ENCODE measurements at regions not wholly inside any gene's neighbourhood (a gene's known extent, or its start where the extent isn't known, plus 50 kb on each side); places are given as distances from the start of the nearest gene placed in this dataset.
"Not testable (repeated sequence)": the region's sequence is repeated elsewhere in the genome, so short reads cannot be mapped to it uniquely, and the experiment has no call there.

GRCh38 chr2:66306483-66306882, 128.4 kb upstream of the MEIS1 start:
- no peak for DNase-seq

DNA sequence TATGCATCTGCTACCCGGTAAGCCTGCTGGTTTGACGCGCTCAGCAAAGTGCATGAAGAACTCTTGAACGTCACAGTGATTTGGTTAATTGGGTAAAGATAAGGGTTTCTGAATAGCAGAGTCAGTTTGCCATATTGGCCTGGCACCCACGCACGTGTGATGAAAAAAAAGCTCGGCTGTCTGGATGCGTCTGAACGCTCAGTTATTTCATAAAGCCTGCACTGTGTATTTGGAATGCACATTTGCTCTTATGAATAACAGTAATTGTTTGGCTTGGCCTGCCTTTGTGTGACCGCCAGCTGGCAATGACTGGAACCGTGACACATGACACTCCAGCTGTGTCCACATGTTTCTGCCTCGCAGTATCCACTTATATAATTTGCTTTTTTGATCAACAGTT, 129.2 kb upstream of the MEIS1 start:
- peak; percentile 42 for DNase-seq

DNA sequence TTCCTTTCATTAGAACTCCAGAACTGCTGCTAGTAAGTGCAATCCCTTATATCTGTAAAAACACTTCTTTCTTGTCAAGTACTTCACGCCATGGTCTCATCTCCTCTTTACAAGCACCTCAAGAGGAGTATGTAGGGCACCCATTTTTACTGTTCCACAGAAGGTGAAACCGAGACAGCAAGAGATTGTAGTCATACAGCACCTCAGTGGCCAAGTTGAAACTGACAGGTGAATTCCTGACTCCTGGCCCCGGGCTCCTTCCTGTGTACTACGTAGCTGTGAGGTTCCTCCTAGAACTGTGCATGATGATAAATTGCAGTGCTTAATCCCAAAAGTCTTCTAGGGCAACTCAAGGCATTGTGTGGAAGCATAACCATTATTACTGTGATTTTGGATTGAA, 131.5 kb upstream of the MEIS1 start:
- DNase-seq: no peak

DNA sequence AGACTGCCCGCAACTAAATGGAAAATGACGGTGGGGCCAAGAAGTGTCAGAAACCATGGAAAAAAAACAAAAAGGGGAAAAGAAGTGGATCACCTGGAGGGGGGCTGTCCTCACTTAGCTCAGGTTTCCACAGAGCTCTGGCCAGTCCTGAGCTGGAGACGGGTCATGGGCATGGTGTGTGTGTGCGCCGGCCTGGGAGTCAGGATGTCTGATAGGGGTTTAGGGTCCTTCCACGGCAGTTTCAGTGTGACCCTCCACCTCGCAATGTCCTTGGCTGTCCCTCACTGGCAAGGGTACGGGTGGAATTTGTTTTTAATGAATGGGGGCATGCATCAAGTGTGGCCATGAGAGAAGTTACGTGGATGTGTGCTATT, 133.2 kb upstream of the MEIS1 start:
- DNase-seq: no peak

DNA sequence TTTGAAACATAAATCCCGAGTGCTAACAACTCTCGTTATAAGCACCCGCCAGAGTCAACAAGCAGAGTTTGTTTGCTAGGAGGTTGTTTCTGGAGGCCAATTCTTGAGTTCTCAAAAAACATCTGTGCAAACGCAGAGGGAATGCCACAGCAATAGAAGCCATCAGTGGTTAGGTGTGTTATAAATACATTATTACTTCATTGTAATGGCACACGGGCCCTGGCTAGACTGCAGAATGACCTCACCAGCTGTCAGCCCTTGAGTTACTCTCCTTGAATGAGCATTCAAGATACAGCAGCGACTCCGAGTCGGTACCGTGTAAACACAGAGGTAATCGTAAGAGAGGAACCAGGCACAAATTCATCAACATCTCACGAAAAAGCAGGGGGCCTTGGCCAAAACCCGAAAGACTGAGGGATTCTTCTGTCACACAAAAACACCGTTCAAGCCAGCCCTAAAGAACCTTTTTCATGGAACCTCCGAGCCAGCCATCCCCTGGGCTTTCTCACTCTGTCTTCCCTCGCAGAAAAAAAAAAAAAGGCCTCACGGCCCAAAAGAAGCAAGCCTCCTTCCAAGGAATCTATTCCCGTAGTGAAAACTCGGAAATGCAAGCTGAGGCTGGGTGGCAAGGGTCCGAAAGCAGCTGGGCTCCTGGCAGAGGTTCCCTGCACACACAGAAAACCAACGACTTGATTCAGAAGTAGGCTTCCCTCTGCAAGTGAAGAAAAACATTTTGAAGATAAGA, 133.7 kb upstream of the MEIS1 start:
- peak; percentile 63 for DNase-seq

DNA sequence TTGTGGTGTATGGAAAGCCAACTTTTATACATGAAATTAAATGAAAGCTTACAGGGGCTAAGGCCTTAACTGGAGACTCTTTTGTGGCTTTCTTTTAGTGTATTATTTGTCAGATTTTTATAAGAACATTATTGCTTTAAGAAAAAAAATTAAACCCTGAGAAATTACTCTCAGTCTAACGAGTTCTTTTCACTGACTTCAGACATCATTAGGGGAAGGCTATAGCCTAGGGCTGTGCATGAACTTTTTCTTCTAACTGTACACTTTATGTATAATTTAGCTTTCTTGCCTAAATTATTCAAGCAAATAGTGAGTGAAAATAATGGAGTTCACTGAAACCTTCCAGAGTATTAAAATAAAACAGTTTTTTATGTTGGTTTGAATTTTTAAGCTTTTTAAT, 151.1 kb upstream of the MEIS1 start:
- no peak for DNase-seq

DNA sequence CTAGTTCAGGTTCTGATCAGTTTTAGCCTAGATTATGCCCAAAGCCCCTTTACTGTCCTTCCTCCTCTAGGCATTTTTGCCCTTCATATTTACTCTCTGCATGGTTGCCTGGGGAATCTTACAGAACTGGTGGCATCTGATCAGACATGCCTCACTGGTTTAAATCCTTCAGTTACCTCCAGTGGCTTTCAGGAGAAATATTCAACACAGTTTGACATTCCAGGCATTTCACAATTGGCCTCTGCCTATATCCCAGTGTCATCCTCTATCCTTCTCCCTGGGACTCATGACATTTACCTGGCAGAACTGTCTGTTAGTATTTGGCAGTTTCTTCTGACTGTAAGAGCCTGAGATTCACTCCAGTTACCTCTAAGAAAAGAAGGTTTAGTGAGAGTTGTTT, 152.9 kb upstream of the MEIS1 start:
- DNase-seq: no peak

DNA sequence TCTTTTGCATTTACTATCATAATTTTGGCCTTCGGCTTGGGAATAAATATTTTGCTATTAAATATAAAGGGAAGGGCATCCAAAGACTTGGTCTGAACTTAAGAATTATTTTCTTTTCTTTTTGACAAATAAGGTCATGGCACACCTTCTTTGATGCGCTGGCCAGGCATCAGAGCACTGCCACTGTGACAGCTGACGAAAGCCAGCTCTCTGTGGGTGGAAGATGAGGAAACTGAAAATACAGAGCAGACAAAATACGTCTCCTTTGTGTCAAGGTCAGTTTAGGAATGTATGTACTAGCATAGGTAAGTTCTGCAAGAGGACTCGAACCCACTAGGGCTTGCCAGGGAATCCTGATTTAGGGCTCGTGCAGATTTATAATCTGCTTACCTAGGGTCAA, 155.9 kb upstream of the MEIS1 start:
- no peak for DNase-seq

DNA sequence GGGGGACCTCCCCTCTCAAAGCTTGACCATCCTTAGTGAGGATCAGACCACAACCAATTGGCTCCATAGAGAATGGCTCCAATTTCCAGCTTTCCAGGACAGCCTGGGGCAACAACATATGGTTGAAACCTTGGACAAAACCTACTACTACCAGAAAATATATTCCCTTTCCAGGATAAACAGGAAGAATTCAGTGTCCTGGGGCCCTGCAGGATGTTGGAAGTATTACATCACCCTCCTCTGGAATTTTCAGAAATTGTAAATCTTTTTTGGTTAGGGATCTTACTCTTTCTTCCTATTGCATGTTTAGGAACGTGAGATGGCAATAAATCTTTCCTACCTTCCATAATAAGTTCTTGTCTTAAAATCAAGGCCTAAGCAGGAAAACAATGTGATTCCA, 158.9 kb upstream of the MEIS1 start:
- DNase-seq: no peak

- no peak for DNase-seq
Measured at GRCh38 chr2:66273933-66274490, 160.9 kb upstream of the MEIS1 start.

- DNase-seq: no peak
Measured at GRCh38 chr2:66272751-66273150, 162.2 kb upstream of the MEIS1 start.

DNA sequence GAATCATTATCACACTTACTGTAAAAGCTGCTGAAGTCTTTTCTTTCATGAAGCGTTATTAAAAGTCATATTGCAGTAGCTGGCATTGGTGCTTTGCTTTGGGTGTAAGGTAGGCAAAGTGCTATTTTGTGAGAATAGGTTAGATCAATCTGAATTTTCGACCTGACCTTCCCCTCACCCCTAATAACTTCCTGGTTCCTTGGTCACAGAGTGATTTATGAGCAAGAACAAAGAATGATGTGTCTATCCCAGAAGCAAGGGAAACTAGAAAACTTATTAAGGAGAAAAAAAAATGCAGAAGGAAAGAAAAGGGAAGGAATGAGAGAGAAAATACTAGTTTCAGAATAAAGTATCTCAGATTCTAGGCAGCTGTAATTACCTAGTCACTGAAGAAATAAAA, 163.1 kb upstream of the MEIS1 start:
- DNase-seq: no peak

DNA sequence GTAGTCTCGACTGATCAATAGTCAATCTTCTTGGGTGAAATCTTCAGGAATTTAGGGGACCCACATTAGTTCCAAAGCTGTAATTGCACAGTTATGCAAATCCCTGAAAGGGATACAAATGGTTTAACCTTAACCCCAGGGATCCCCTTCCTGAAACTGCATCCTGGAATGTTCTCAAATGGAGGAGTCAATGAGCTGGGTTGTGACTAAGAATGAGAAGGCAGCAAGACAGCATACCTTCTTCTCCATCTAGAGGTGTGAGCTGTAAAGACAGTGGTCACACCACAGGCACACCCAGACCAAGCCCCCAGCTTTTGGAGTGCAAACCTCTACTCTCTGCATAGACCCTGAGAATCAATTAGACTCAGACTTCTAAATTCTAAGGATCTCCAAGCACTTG, 164.7 kb upstream of the MEIS1 start:
- DNase-seq: no peak

DNA sequence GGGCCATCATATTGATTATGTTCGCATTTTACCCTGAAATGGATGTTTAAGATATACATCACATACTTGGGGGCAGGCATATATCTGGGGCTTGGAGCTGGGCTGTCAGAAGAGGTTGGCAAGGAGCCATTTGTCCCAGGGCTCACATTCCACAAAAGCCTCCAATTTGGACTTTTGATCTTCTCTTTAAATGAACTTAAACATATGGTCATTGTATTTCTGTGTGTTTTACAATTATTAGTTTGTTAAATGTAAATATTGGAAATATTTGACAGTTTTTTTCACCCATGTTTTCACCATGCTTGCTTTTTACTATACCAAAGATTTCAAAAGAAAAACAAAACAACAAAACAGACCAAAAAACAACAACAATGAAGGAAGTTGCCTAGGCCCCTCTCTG, 165.8 kb upstream of the MEIS1 start:
- no peak for DNase-seq

DNA sequence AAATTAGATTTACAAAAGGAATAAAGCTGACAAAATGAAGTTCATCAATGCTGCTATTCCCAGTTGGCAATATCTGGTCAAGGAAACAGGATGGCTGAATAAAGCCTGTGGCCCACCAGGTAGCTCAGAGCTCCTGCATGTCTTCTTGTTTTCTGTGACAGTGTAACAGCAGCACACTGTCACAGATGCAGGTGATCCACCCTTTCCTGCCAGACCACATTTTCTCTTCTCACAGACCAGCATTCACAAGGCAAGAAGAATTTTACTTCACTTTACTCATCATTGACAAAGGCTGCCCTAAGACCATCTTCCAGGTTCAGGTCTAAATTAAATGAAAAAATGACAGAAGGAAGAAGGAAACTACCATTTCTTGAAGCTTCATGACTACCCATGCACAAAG, 166.2 kb upstream of the MEIS1 start:
- no peak for DNase-seq

DNA sequence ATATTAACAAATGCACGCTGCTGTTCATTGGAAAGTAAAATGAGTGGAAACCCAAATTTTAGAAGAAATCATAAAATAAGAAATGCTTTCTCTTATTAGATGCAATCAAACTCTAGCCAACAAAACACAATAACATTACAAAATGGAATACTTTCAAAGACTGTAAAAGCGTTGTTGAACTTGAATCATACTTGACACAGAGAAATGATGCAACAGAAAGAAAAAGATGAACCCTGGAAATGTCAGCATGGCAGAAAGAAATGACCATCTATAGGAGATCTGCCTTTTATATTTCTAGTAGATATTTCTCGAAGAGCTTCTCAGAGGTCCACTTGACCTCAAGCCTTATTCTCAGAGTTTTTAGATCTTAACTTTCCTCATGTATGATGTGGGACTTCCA, 170.6 kb upstream of the MEIS1 start:
- DNase-seq: no peak

GRCh38 chr2:66255867-66256266, 179.1 kb upstream of the MEIS1 start:
- no peak for DNase-seq

DNA sequence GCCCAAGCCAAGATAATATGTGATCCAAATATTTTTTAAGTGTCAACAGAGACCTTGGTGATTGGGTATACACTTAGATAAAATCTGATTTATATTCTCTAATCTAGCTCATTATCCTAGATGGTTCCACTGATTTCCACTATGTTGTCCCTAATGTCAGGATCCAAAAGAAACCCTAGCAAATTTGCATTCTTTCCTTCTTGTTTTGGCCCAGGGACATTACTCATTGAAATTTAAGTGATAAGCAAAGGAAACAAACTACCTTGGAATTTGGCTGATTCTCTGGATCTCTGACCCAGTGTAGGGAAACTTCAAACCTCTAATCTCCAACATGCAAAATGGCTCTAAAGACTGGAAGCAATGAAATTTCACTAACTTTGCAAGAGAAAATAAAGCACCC, 179.8 kb upstream of the MEIS1 start:
- no peak for DNase-seq

GRCh38 chr2:66253066-66253465, 181.9 kb upstream of the MEIS1 start:
- no peak for DNase-seq

DNA sequence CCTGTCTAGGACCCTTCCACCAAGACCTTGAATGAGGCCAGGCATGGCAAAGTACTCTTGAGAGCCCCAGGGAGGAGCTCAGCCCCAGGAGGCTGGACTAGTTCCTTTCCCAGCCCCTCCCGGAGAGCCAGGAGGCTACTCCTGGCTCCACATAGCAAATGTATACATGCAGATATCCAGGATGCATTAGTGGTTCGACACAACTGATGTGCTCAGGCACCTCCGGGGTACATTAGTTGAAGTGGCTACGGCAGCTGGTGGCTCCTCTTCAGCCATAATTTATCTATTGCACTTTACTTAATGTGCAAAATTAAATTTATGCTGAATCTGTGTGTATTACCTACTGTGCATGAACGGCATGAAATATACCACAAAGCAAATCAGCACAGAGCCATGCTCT, 182.8 kb upstream of the MEIS1 start:
- DNase-seq: no peak

DNA sequence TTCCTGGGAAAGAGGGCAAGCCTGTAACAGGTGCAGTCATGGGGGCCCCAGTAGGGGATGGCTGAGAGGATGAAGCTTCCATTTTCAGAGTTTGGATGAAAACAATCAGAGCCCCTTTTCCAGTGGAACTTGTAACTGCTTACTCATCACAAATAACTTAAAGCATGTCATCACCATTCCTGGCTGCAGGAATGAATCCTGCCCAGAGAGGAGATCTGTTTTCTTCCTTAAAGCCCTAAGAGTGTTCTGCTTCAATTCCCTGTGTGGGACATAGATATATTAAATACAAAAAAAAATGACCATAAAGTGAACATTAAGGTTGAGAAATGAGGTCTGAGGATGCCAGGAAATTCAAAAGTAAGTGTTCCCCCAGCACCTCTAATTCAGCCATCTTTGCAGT, 183.4 kb upstream of the MEIS1 start:
- DNase-seq: no peak

GRCh38 chr2:66249089-66249488, 185.8 kb upstream of the MEIS1 start:
- DNase-seq: not testable (repeated sequence)

GRCh38 chr2:66243809-66244208, 191.1 kb upstream of the MEIS1 start:
- not testable (repeated sequence) for DNase-seq

- not testable (repeated sequence) for DNase-seq
Measured at GRCh38 chr2:66242888-66243287, 192.0 kb upstream of the MEIS1 start.

DNA sequence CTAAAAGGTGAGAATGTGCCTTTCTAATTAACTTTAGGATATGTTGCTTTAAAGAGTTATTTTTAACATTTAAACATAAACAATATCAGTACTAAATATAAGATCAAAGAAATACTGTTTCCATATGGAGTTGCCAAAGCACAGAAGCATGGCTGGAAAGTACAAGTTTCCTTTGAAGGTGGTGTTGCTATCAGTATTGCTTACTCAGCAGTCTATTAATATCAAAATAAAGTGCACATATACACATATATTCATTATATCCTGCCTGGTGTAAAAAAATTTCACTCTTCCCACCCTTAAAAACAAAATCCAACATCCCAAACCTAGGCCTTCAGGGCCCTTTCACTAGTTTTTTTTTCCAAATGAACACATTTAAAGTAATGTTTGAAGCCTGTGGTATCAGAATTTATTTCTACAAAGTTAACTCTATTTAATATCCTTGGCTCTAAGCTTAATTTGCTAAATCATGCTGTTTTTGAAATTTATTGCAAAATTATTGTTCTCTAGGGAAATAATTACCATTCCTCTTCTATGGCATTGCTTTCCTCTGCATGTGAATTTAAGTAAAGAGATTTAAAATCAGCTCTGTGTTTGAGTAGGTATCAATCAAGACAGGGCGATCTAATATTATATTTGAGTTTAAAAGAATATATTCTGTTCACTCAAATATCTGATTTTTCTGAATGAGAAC, 192.7 kb upstream of the MEIS1 start:
- no peak for DNase-seq
